ENCODE measurements at regions not wholly inside any gene's neighbourhood (a gene's known extent, or its start where the extent isn't known, plus 50 kb on each side); places are given as distances from the start of the nearest gene placed in this dataset.

DNA sequence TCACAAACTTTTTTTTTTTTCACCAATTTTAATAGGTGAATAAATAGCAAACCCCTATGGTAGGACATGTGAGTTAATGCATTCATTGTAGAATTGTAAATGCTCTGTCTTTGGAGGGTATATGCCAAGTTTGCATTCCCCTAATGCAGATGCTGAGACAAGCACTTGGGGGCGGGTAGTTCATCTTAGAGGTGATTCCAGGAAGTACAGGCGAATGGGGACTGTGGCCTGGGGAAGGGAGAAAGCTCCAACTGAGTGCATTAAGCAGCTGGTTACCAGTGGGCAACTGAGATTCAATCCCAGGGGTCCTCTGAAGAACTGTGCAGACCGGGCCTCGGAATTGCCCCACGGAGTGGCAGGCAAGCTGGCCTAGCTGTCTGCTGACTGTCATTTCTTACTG lies 107.6 kb downstream of the ZNF664 start:
- TF ChIP-seq, protein P1, sequence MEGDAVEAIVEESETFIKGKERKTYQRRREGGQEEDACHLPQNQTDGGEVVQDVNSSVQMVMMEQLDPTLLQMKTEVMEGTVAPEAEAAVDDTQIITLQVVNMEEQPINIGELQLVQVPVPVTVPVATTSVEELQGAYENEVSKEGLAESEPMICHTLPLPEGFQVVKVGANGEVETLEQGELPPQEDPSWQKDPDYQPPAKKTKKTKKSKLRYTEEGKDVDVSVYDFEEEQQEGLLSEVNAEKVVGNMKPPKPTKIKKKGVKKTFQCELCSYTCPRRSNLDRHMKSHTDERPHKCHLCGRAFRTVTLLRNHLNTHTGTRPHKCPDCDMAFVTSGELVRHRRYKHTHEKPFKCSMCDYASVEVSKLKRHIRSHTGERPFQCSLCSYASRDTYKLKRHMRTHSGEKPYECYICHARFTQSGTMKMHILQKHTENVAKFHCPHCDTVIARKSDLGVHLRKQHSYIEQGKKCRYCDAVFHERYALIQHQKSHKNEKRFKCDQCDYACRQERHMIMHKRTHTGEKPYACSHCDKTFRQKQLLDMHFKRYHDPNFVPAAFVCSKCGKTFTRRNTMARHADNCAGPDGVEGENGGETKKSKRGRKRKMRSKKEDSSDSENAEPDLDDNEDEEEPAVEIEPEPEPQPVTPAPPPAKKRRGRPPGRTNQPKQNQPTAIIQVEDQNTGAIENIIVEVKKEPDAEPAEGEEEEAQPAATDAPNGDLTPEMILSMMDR (IDR thresholded peaks at IDR 0.05; ENCODE audit: insufficient read depth, low read length, severe bottlenecking) = no peak
- no peaks in the 10 kb centered on the region for H3K36me3 ChIP-seq (ENCODE audit: control insufficient read depth, insufficient read depth, low read length)
- FAIRE-seq (no peak), DNase-seq (ENCODE audit: low read depth) (no peak)
- H3K4me3 ChIP-seq (ENCODE audit: low read depth, low read length) = no peak overlapping the region
- H3K27me3 ChIP-seq (ENCODE audit: control insufficient read depth, insufficient read depth, low read length) = no peaks in the 10 kb centered on the region

DNA sequence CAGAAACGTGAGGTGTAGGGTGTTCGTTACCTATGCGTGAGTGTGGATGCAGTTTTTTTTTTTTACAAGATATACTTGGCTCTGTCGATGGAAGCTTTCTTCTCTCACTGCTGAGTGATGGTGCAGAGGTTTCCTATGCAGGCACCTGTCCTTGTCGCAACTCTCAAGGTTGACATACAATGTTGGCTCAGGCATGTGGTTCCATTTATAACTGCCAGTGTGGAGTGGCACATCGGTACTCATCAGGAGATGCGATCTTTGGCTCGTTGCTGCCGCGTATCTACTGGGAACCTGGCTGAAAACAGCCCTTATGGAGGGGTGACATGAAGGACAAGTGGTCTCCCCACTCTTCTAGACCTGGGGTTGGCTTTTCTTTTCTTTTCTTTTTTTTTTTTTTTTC lies 109.0 kb downstream of the ZNF664 start:
- Histone ChIP-seq H3K36me3 (ENCODE audit: control insufficient read depth, insufficient read depth, low read length) (no peaks in the 10 kb centered on the region), H3K4me3 (ENCODE audit: low read depth, low read length) (no peak overlapping the region), H3K27me3 (ENCODE audit: control insufficient read depth, insufficient read depth, low read length) (no peaks in the 10 kb centered on the region)
- no peak for DNase-seq (ENCODE audit: low read depth)
- no peak for FAIRE-seq
- TF ChIP-seq, protein P1 (IDR thresholded peaks at IDR 0.05; ENCODE audit: insufficient read depth, low read length, severe bottlenecking) = no peak

DNA sequence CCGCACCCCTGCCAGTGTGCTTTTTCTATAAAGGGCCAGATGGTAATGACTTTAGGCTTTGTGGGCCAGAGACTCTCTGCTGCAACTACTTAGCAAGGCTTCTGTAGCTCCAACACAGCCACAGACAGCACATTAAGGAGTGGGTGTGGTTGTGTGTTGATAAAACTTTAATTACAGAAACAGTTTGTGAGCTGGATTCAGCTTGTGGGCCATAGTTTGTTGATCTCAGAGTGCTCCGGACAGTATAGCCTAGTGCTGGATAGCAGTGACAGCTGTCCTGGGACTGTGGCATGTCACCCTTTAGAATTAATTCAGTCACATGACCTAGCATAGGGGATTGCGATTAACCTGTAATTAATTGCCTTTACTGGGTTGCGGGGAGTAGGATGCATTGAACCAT lies 109.7 kb downstream of the ZNF664 start:
- no peak overlapping the region for H3K4me3 ChIP-seq (ENCODE audit: low read depth, low read length)
- no peak for FAIRE-seq
- DNase-seq (ENCODE audit: low read depth) = no peak
- TF ChIP-seq, protein P1 (IDR thresholded peaks at IDR 0.05; ENCODE audit: insufficient read depth, low read length, severe bottlenecking) = no peak
- H3K36me3 ChIP-seq (ENCODE audit: control insufficient read depth, insufficient read depth, low read length) = no peaks in the 10 kb centered on the region
- H3K27me3 ChIP-seq (ENCODE audit: control insufficient read depth, insufficient read depth, low read length) = no peaks in the 10 kb centered on the region

DNA sequence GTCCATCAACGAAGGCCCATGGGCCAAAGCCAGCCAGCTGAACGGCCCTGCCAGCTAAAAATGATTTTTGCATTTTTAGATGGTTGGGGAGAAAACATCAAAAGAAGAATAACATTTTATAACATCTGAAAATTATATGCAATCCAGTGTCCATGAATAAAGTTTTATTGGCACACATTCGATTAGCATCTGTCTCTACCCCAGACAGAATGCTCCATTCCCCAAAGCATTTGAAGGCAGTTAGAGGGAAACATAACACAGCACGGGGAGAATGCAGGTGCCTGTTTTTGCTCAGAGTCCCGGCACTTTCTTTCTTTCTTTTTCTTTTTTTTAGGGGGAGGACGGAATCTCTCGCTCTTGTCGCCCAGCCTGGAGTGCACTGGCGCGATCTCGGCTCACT lies 110.7 kb downstream of the ZNF664 start:
- Histone ChIP-seq H3K4me3 (ENCODE audit: low read depth, low read length) (no peak overlapping the region), H3K27me3 (ENCODE audit: control insufficient read depth, insufficient read depth, low read length) (no peaks in the 10 kb centered on the region), H3K36me3 (ENCODE audit: control insufficient read depth, insufficient read depth, low read length) (no peaks in the 10 kb centered on the region)
- no peak for FAIRE-seq
- TF ChIP-seq, protein P1 (IDR thresholded peaks at IDR 0.05; ENCODE audit: insufficient read depth, low read length, severe bottlenecking) = no peak
- no peak for DNase-seq (ENCODE audit: low read depth)

DNA sequence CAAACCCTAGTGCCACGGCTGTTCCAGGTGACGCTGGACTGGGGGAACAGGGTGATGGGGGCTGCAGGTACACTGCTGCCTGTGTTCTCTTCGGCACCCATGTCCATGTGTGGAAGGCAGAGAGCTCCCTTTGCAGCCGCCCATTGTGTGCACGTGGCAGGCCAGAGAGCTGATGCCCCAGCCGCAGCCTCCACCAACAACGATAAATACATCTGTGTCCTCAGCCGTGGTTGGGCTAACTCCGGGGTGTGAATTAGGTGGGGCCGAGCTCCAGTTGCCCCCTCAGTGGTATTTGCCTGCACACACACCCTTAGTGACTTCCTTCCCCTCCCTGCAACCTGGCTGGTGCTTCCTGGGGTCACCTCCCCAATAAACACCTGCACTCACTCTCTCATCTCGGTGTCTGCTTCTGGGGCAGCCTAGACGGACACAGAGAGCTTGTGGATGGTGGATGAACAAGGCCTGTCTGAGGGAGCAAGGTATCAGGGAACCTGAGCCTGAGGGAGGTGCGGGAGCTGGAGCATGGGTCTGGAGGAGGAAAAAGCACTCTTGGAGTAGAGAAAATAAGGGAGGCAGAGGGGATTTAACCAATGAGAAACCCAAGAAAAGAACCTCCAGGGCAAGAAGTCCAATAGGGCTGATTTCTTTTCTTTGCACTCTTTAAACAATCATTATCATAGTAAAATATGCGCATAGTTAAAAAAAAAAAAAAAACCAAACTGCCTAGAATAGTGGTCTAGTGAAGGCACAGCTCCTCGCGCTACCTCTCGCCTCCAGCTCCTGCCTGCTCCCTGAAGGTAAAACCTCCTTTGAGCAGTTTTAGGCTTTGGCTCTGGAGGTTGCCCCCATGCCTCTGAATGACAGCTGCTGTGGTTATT lies 112.6 kb downstream of the ZNF664 start:
- DNase-seq (ENCODE audit: low read depth) = no peak
- no peak for FAIRE-seq
- TF ChIP-seq, protein P1 (IDR thresholded peaks at IDR 0.05; ENCODE audit: insufficient read depth, low read length, severe bottlenecking) = no peak
- Histone ChIP-seq H3K4me3 (ENCODE audit: low read depth, low read length) (no peak overlapping the region), H3K36me3 (ENCODE audit: control insufficient read depth, insufficient read depth, low read length) (no peaks in the 10 kb centered on the region), H3K27me3 (ENCODE audit: control insufficient read depth, insufficient read depth, low read length) (no peaks in the 10 kb centered on the region)

All from bronchial epithelial cell (primary cell).